GM21529 (cell line): ENCODE measurements at regions not wholly inside any gene's neighbourhood (a gene's known extent, or its start where the extent isn't known, plus 50 kb on each side); places are given as distances from the start of the nearest gene placed in this dataset.
A peak's percentile ranks its signal among the peaks of the same experiment; 100 is the strongest.

Source experiments
- ATAC-seq: cut with Tn5 transposase; IDR thresholded peaks from one replicate; pipeline ENCODE4 v1.9.1; 2021; ENCODE audit not compliant: unreplicated experiment

DNA sequence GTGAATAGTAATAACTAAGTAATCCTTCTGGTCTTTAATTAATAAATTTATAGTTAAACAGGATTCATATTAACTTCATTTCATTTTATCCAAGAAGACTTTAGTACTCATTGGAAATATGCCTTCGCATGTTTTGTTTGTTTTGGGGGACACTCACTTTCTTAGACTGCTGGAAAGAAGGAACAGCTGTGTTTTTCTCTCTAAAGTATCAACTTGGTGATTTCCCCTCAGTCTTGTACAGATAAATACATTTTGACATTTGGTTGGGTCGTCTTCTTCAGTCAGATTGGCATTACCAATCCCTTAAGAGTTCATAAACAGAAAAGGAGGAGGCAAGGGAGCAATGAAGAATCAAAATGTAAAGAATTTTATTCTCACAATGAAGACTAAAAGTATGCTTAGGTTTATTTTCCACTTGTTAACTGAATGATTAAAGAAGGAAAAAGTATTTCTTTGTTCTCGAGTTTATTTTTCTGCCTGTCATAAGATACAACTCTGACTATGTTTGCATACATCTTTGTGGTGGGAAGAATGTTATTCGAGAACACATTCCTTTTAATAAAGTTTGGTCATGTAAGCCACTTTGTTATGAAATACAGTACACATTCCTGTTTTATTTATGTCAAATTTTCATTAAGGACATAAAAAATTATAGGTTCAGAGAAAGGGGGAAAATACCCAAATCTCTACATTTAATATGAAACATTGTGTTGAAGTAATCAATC lies 140.2 kb downstream of the GMNC start:
- ATAC-seq, result no peak

- peak; percentile 89 for ATAC-seq
These were observed 141.2 kb downstream of the GMNC start for GRCh38 chr3:190721330-190721729.

DNA sequence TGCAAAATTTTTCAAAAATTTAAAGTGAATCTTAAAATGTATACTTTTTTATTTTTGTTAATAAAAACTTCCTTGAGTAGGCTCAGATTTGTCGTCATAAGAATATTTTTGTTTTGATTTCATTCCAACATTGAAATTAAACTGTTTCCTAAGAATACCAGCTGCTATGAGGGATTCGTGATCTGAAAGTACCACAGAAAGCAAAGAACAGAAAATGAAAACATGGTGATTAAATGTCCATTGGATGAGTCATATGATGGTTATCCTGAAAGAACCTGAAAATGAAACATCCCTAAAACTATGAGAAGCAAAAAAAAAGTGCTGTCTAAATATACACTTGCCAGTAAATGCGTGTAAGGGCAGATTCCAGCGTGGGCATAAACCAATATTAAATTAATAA lies 143.8 kb downstream of the GMNC start:
- ATAC-seq, result no peak

- ATAC-seq, result no peak
These were observed 144.4 kb downstream of the GMNC start for GRCh38 chr3:190718097-190718496.

DNA sequence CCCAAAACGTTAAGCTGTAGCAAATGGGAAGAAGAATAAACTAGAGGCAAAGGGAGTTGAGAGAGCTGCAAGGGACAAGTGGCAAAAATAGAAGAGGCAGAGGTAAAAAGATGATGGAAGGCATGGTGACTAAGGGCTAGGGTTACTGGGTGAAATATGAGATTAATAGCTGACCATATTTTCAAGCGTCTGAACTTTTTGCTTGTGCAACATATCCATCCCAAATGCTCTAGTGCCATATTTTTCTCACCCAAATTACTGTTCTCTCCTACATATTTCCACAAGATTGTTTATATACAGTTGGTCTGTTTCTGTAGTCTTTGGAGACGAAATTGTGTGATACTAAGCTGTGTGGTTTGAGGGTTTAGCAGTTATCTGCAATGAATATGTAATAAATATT lies 145.5 kb downstream of the GMNC start:
- no peak for ATAC-seq

- no peak for ATAC-seq
These were observed 146.3 kb downstream of the GMNC start for GRCh38 chr3:190716211-190716610.

- ATAC-seq, result no peak
These were observed 151.8 kb downstream of the GMNC start for GRCh38 chr3:190710723-190711122.

- ATAC-seq, result no peak
These were observed 153.1 kb downstream of the GMNC start for GRCh38 chr3:190709351-190709773.
